Upper lobe of left lung (tissue), 4 donors: ENCODE measurements at regions not wholly inside any gene's neighbourhood (a gene's known extent, or its start where the extent isn't known, plus 50 kb on each side); places are given as distances from the start of the nearest gene placed in this dataset.

Experiments
- EP300 ChIP-seq, 4 donors: sonication (generic); formaldehyde crosslinking; IDR thresholded peaks; one replicate each; pipeline ENCODE4 v1.5.1; 2017; ENCODE audit warnings: antibody characterized with exemption in 4 of 4, control low read depth in 2 of 4
- POLR2A ChIP-seq, 4 donors: fragments of 450-650 bp; IDR thresholded peaks; one replicate each; pipeline ENCODE4 v1.5.1; 2016 to 2017; ENCODE audit warnings: antibody characterized with exemption in 4 of 4, mild to moderate bottlenecking in 2 of 4
- TF ChIP-seq, protein P1 (sequence below), 6 experiments: fragments of 450-650 bp in 4 of 6; fragments of 200-600 bp in 2 of 6; sonication (generic) in 2 of 6; IDR thresholded peaks; one replicate each; pipeline ENCODE4 v1.5.1; 2016 to 2019; ENCODE audit warnings: antibody characterized with exemption in 6 of 6

DNA sequence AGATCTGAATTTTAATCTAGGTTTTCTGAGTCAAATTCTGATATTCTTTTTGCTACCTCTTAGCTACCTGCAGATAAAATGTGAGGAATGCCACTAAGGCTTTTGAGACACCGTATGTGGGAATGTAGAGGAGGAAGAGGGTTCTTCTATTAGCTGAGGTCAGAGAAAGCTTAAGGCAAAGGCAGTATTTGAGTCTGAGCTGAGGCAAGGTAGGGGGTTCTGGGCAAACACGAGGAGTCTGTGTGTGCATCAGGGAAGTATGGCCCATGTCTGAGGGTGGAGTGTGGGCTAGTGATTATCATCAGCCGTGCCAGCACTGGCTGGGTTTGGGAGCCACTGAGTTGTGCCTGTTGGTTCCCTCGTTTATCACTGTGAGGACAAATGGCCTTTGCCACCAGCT, 181.1 kb downstream of the SOX2 start:
- TF ChIP-seq, protein P1, sequence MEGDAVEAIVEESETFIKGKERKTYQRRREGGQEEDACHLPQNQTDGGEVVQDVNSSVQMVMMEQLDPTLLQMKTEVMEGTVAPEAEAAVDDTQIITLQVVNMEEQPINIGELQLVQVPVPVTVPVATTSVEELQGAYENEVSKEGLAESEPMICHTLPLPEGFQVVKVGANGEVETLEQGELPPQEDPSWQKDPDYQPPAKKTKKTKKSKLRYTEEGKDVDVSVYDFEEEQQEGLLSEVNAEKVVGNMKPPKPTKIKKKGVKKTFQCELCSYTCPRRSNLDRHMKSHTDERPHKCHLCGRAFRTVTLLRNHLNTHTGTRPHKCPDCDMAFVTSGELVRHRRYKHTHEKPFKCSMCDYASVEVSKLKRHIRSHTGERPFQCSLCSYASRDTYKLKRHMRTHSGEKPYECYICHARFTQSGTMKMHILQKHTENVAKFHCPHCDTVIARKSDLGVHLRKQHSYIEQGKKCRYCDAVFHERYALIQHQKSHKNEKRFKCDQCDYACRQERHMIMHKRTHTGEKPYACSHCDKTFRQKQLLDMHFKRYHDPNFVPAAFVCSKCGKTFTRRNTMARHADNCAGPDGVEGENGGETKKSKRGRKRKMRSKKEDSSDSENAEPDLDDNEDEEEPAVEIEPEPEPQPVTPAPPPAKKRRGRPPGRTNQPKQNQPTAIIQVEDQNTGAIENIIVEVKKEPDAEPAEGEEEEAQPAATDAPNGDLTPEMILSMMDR (IDR thresholded peaks at IDR 0.05), result no peak
- TF ChIP-seq EP300 (IDR thresholded peaks at IDR 0.05) (no peak), POLR2A (IDR thresholded peaks at IDR 0.05) (no peak)
